Stomach (tissue), 4 donors: ENCODE measurements at regions not wholly inside any gene's neighbourhood (a gene's known extent, or its start where the extent isn't known, plus 50 kb on each side); places are given as distances from the start of the nearest gene placed in this dataset.

Source experiments
- EP300 ChIP-seq: sonication (generic); formaldehyde crosslinking; IDR thresholded peaks from one replicate; pipeline ENCODE4 v1.6.1; 2017; ENCODE audit warnings: antibody characterized with exemption
- POLR2A ChIP-seq, 4 donors: fragments of 450-650 bp; IDR thresholded peaks; one replicate each; pipeline ENCODE4 v1.6.1; 2016; ENCODE audit warnings: antibody characterized with exemption in 4 of 4, control low read depth in 2 of 4, mild to moderate bottlenecking in 1 of 4, moderate library complexity in 1 of 4
- POLR2AphosphoS5 ChIP-seq, 3 donors: sonication (generic); formaldehyde crosslinking; IDR thresholded peaks; one replicate each; pipeline ENCODE4 v1.6.1; 2016; ENCODE audit warnings: antibody characterized with exemption in 3 of 3
- TF ChIP-seq, protein P1 (sequence below), 7 experiments: fragments of 450-650 bp in 4 of 7; fragments of 200-600 bp in 3 of 7; sonication (generic) in 3 of 7; IDR thresholded peaks; one replicate each; pipeline ENCODE4 v1.5.1; 2016 to 2019; ENCODE audit warnings: antibody characterized with exemption in 7 of 7, control low read depth in 2 of 7, mild to moderate bottlenecking in 1 of 7

DNA sequence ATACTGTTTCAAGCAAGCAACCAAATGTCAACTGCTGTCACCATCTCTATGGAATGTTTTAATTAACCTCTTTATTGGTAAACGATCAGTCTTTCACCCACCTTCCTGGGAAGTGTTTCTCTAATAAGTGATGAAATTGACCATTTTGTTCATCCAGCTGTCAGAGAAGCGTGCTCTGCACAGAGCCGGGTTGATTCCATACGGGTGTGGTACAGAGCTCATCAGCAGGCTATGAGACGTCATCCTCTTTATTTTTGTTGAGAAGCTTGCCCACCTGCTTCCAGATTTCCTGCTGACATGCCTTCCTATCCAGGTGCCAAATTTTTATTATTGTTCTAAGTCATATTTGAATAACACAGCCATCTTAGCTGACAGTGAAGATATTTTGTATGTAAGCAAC, 482.5 kb downstream of the RWDD3 start:
- TF ChIP-seq POLR2A (IDR thresholded peaks at IDR 0.05) = no peak
- TF ChIP-seq, protein P1, sequence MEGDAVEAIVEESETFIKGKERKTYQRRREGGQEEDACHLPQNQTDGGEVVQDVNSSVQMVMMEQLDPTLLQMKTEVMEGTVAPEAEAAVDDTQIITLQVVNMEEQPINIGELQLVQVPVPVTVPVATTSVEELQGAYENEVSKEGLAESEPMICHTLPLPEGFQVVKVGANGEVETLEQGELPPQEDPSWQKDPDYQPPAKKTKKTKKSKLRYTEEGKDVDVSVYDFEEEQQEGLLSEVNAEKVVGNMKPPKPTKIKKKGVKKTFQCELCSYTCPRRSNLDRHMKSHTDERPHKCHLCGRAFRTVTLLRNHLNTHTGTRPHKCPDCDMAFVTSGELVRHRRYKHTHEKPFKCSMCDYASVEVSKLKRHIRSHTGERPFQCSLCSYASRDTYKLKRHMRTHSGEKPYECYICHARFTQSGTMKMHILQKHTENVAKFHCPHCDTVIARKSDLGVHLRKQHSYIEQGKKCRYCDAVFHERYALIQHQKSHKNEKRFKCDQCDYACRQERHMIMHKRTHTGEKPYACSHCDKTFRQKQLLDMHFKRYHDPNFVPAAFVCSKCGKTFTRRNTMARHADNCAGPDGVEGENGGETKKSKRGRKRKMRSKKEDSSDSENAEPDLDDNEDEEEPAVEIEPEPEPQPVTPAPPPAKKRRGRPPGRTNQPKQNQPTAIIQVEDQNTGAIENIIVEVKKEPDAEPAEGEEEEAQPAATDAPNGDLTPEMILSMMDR (IDR thresholded peaks at IDR 0.05) = no peak
- TF ChIP-seq POLR2AphosphoS5 (IDR thresholded peaks at IDR 0.05) = no peak
- TF ChIP-seq EP300 = no peak
